Activated CD4-positive, alpha-beta T cell treated with anti-CD3 and anti-CD28 coated beads, Interleukin-2, amount 50 U/mL, for 48 hours (primary cell): ENCODE measurements at regions not wholly inside any gene's neighbourhood (a gene's known extent, or its start where the extent isn't known, plus 50 kb on each side); places are given as distances from the start of the nearest gene placed in this dataset.
"Not testable (repeated sequence)": the region's sequence is repeated elsewhere in the genome, so short reads cannot be mapped to it uniquely, and the experiment has no call there.

Experiments used
- DNase-seq, 2 experiments: peaks; one replicate each; pipeline ENCODE4 v3.0.0-alpha.2; 2020

GRCh38 chr5:172525307-172525995 lies 71.1 kb upstream of the SH3PXD2B start:
- no peak for DNase-seq

GRCh38 chr5:172524573-172525021 lies 70.3 kb upstream of the SH3PXD2B start:
- DNase-seq: no peak

- no peak for DNase-seq
These were observed 68.9 kb upstream of the SH3PXD2B start for GRCh38 chr5:172523146-172523745.

GRCh38 chr5:172521338-172521932 lies 67.1 kb upstream of the SH3PXD2B start:
- no peak for DNase-seq

- no peak for DNase-seq
These were observed 57.6 kb upstream of the SH3PXD2B start for GRCh38 chr5:172511952-172512351.

- DNase-seq: no peak
These were observed 55.1 kb upstream of the SH3PXD2B start for GRCh38 chr5:172509405-172509781.

GRCh38 chr5:172508471-172509404 lies 54.4 kb upstream of the SH3PXD2B start:
- no peak for DNase-seq

GRCh38 chr5:172507485-172507884 lies 53.2 kb upstream of the SH3PXD2B start:
- not testable (repeated sequence) for DNase-seq

GRCh38 chr5:172506921-172507320 lies 52.6 kb upstream of the SH3PXD2B start:
- DNase-seq: no peak

GRCh38 chr5:172506251-172506650 lies 51.9 kb upstream of the SH3PXD2B start:
- no peak for DNase-seq

GRCh38 chr5:172505845-172506244 lies 51.5 kb upstream of the SH3PXD2B start:
- no peak for DNase-seq

GRCh38 chr5:172505403-172505759 lies 51.1 kb upstream of the SH3PXD2B start:
- DNase-seq: no peak

- DNase-seq: no peak
These were observed 50.5 kb upstream of the SH3PXD2B start for GRCh38 chr5:172504701-172505402.

GRCh38 chr5:172503925-172504700 lies 49.8 kb upstream of the SH3PXD2B start:
- no peak for DNase-seq
